ENCODE measurements at regions not wholly inside any gene's neighbourhood (a gene's known extent, or its start where the extent isn't known, plus 50 kb on each side); places are given as distances from the start of the nearest gene placed in this dataset.

DNA sequence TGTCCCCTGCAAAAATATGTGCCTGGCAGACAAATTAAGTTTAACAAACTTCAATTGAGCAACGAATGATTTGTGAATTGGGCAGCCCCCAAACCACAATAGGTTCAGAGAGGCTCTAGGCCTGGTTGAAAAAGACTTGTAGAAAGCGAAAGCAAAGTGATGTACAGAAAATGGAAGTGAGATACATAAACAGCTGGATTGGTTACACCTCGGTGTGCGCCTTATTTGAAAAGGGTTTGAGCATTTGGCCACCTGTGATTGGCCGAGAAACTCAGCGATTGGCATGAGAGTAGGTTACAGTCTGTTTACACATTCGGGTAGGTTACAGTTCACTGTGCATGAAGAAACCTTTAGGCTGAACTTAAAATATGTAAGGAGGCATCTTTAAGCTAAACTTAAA lies 136.9 kb downstream of the CD83 start (continued):
- no peak for TF ChIP-seq SUPT20H (IDR thresholded peaks at IDR 0.05; ENCODE audit: borderline replicate concordance, control insufficient read depth, low read depth, low read length)
- 0 out of 2 replicates have a peak, but pooled peaks have one; percentile 50 for TF ChIP-seq IRF4 (IDR thresholded peaks at IDR 0.05; ENCODE audit: low read depth, low read length)

DNA sequence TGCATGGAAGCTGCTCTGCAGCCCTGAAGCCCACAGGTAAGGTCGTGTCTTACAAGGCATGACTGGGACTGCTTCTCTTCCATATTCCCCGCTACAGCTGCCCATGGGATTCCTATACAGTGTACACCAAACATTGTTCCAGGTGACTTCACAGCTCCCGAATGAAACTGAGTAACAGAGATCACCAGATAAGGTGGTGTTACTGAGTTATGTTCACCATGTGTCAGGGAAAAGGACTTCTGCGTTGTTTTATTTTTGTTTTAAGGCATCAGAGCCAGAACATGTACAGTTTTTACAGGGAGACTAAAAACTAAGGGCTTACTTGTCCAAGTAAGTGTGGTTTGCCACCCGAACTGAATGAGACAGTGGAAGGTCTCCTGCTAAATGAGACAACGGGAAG lies 138.3 kb downstream of the CD83 start:
- no peak for FAIRE-seq
- DNase-seq (ENCODE audit: low read depth, low spot score): no peak
- Histone ChIP-seq H3K9me3 (replicated peaks; ENCODE audit: control insufficient read depth, insufficient read depth, low read length) (no peaks in the 10 kb centered on the region), H3K4me1 (ENCODE audit: control insufficient read depth, insufficient read depth, low read length) (peaks cover 9% of the 10 kb centered on the region), H3K79me2 (ENCODE audit: control insufficient read depth, insufficient read depth, low read length) (no peaks in the 10 kb centered on the region), H2AFZ (ENCODE audit: control insufficient read depth, low read depth, low read length) (no peak overlapping the region), H4K20me1 (ENCODE audit: control insufficient read depth, insufficient read depth) (no peaks in the 10 kb centered on the region), H3K27ac (ENCODE audit: control insufficient read depth, insufficient read depth) (no peak overlapping the region), H3K9ac (ENCODE audit: control insufficient read depth, insufficient read depth, low read length) (no peak overlapping the region), H3K36me3 (ENCODE audit: control insufficient read depth in 2 of 2, insufficient read depth in 2 of 2, low read length in 1 of 2) (no peaks in the 10 kb centered on the region), H3K4me2 (ENCODE audit: control insufficient read depth, insufficient read depth) (no peak overlapping the region), H3K4me3 (no peak overlapping the region), H3K27me3 (replicated peaks in 1 of 2; ENCODE audit: control insufficient read depth in 2 of 2, insufficient read depth in 2 of 2, low read length in 1 of 2) (no peaks in the 10 kb centered on the region)
- 60% methylated on average over 6 of the region's 6 CpGs for WGBS (ENCODE audit: insufficient coverage, insufficient replicate concordance, low lambda C conversion rate, missing lambda C conversion rate)
- TF ChIP-seq, protein P1, sequence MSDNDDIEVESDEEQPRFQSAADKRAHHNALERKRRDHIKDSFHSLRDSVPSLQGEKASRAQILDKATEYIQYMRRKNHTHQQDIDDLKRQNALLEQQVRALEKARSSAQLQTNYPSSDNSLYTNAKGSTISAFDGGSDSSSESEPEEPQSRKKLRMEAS (IDR thresholded peaks at IDR 0.05; ENCODE audit: low read depth, low read length): no peak
- TF ChIP-seq SRF (IDR thresholded peaks at IDR 0.05; ENCODE audit: low read depth in 2 of 2, low read length in 2 of 2) (no peak), SKIL (IDR thresholded peaks at IDR 0.05; ENCODE audit: low read depth, poor library complexity, severe bottlenecking) (no peak), IKZF1 (conservative IDR thresholded peaks at IDR 0.05) (no peak), PAX5 (IDR thresholded peaks at IDR 0.05; ENCODE audit: borderline replicate concordance, low read depth, low read length) (no peak)
- TF ChIP-seq, protein P2, sequence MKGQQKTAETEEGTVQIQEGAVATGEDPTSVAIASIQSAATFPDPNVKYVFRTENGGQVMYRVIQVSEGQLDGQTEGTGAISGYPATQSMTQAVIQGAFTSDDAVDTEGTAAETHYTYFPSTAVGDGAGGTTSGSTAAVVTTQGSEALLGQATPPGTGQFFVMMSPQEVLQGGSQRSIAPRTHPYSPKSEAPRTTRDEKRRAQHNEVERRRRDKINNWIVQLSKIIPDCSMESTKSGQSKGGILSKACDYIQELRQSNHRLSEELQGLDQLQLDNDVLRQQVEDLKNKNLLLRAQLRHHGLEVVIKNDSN (IDR thresholded peaks at IDR 0.05; ENCODE audit: borderline replicate concordance, extremely low read length, insufficient read depth, low read depth, low read length): no peak
- ChIA-PET RAD21 (ENCODE audit: unreplicated experiment) (no interaction called here), POLR2A (interaction anchor here (1.0 kb wide), 2 partner anchors 11 to 21 kb away, joined by 3 to 5 read pairs; no protein-coding TSS in a partner anchor), SMC1A (ENCODE audit: uncharacterized antibody, unreplicated experiment) (interaction anchor here (1.0 to 1.1 kb wide), 2 partner anchors 17 to 23 kb away, joined by 3 read pairs; no protein-coding TSS in a partner anchor), CTCF (no interaction called here)
- ATAC-seq: no peak
- intact Hi-C loops (cut with micrococcal nuclease; ENCODE audit: unreplicated experiment): no loop called here
- BruUV-seq (replicated peaks): no TSS peak
- in situ Hi-C loops (cut with MboI): no loop called here

Data from GM12878 (cell line).